ENCODE measurements at regions not wholly inside any gene's neighbourhood (a gene's known extent, or its start where the extent isn't known, plus 50 kb on each side); places are given as distances from the start of the nearest gene placed in this dataset.

- TF ChIP-seq POLR2A (IDR thresholded peaks at IDR 0.05) (no peak), CTCF (IDR thresholded peaks at IDR 0.05) (no peak)
Observed at GRCh38 chr3:34235096-34235495, 436.7 kb downstream of the PDCD6IP start.

All from esophagus squamous epithelium (tissue), 4 donors.